Hepatocyte (in vitro differentiated cells): ENCODE measurements at regions not wholly inside any gene's neighbourhood (a gene's known extent, or its start where the extent isn't known, plus 50 kb on each side); places are given as distances from the start of the nearest gene placed in this dataset.

Experiments used
- DNase-seq: peaks from one replicate; pipeline ENCODE4 v3.0.0-alpha.2; 2016; ENCODE audit warnings: low spot score
- H2AFZ ChIP-seq: fragments of 200-600 bp; sonication (generic); 2 replicates; pipeline ENCODE4 v1.6.0; 2016; ENCODE audit warnings: antibody characterized with exemption, mild to moderate bottlenecking
- H3K27ac ChIP-seq: fragments of 200-600 bp; sonication (generic); 2 replicates; pipeline ENCODE4 v1.5.1; 2016; ENCODE audit warnings: mild to moderate bottlenecking
- H3K27me3 ChIP-seq: fragments of 200-600 bp; sonication (generic); 2 replicates; pipeline ENCODE4 v1.6.1; 2016
- H3K36me3 ChIP-seq: fragments of 200-600 bp; sonication (generic); replicated peaks from 2 replicates; pipeline ENCODE4 v1.5.1; 2016; ENCODE audit warnings: low read depth; ENCODE audit not compliant: insufficient read depth
- H3K4me1 ChIP-seq: fragments of 200-600 bp; sonication (generic); 2 replicates; pipeline ENCODE4 v1.5.1; 2016; ENCODE audit warnings: mild to moderate bottlenecking, moderate library complexity; ENCODE audit not compliant: insufficient read depth
- H3K4me2 ChIP-seq: fragments of 200-600 bp; sonication (generic); 2 replicates; pipeline ENCODE4 v1.6.0; 2016
- H3K4me3 ChIP-seq: fragments of 200-600 bp; sonication (generic); 2 replicates; pipeline ENCODE4 v1.5.1; 2016; ENCODE audit warnings: mild to moderate bottlenecking
- H3K79me2 ChIP-seq: fragments of 200-600 bp; sonication (generic); 2 replicates; pipeline ENCODE4 v1.6.0; 2017; ENCODE audit warnings: mild to moderate bottlenecking
- H3K9me2 ChIP-seq: fragments of 200-600 bp; sonication (generic); replicated peaks from 2 replicates; pipeline ENCODE4 v1.6.0; 2017; ENCODE audit warnings: mild to moderate bottlenecking; ENCODE audit not compliant: insufficient read depth
- H3K9me3 ChIP-seq: fragments of 200-600 bp; sonication (generic); 2 replicates; pipeline ENCODE4 v1.5.1; 2016; ENCODE audit warnings: low read depth, mild to moderate bottlenecking
- H4K20me1 ChIP-seq: fragments of 200-600 bp; sonication (generic); 2 replicates; pipeline ENCODE4 v1.6.0; 2016; ENCODE audit warnings: mild to moderate bottlenecking; ENCODE audit not compliant: insufficient read depth, poor library complexity, severe bottlenecking
- CTCF ChIP-seq: fragments of 200-600 bp; sonication (generic); IDR thresholded peaks from 2 replicates; pipeline ENCODE4 v1.5.1; 2016; ENCODE audit warnings: antibody characterized with exemption, mild to moderate bottlenecking; ENCODE audit not compliant: poor library complexity
- EZH2 ChIP-seq: fragments of 200-600 bp; sonication (generic); IDR thresholded peaks from 2 replicates; pipeline ENCODE4 v1.6.1; 2016; ENCODE audit warnings: antibody characterized with exemption, mild to moderate bottlenecking, borderline replicate concordance
- EZH2phosphoT487 ChIP-seq: fragments of 200-600 bp; sonication (generic); IDR thresholded peaks from one replicate; pipeline ENCODE4 v1.6.1; 2018; ENCODE audit warnings: antibody characterized with exemption, mild to moderate bottlenecking, low read depth, moderate library complexity; ENCODE audit not compliant: unreplicated experiment, severe bottlenecking
- WGBS: methylation state at CpG from one replicate; pipeline ENCODE4 v1.1.6; 2016; ENCODE audit warnings: low lambda C conversion rate; ENCODE audit errors: missing lambda C conversion rate; 5-methylcytosine and 5-hydroxymethylcytosine counted together

- no peak for DNase-seq
- Histone ChIP-seq H2AFZ (no peak overlapping the region), H3K79me2 (no peaks in the 10 kb centered on the region), H3K9me3 (no peaks in the 10 kb centered on the region), H3K4me1 (peaks cover 11% of the 10 kb centered on the region), H3K27me3 (no peaks in the 10 kb centered on the region), H3K9me2 (no peaks in the 10 kb centered on the region), H3K36me3 (no peaks in the 10 kb centered on the region), H3K27ac (no peak overlapping the region), H4K20me1 (no peaks in the 10 kb centered on the region), H3K4me2 (no peak overlapping the region), H3K4me3 (no peak overlapping the region)
- WGBS, result 81% methylated on average over 2 of the region's 2 CpGs
- TF ChIP-seq EZH2phosphoT487 (no peak), CTCF (no peak), EZH2 (no peak)
Observed at GRCh38 chr6:9409126-9409525, 973.8 kb upstream of the SLC35B3 start.

- TF ChIP-seq CTCF (no peak), EZH2phosphoT487 (no peak), EZH2 (no peak)
- H3K27ac ChIP-seq, result no peak overlapping the region
- H3K36me3 ChIP-seq, result no peaks in the 10 kb centered on the region
- no peaks in the 10 kb centered on the region for H3K9me2 ChIP-seq
- no peaks in the 10 kb centered on the region for H3K9me3 ChIP-seq
- no peak overlapping the region for H3K4me2 ChIP-seq
- H4K20me1 ChIP-seq, result no peaks in the 10 kb centered on the region
- H2AFZ ChIP-seq, result no peak overlapping the region
- H3K27me3 ChIP-seq, result no peaks in the 10 kb centered on the region
- no peak for DNase-seq
- WGBS, result 95% methylated on average over 2 of the region's 2 CpGs
- H3K79me2 ChIP-seq, result no peaks in the 10 kb centered on the region
- H3K4me1 ChIP-seq, result peaks cover 14% of the 10 kb centered on the region
- no peak overlapping the region for H3K4me3 ChIP-seq
Observed at GRCh38 chr6:9408402-9409117, 973.2 kb upstream of the SLC35B3 start.

- Histone ChIP-seq H4K20me1 (no peaks in the 10 kb centered on the region), H3K79me2 (no peaks in the 10 kb centered on the region), H3K36me3 (no peaks in the 10 kb centered on the region), H3K9me2 (no peaks in the 10 kb centered on the region), H2AFZ (no peak overlapping the region), H3K27ac (no peak overlapping the region), H3K4me2 (no peak overlapping the region), H3K4me1 (peaks cover 14% of the 10 kb centered on the region), H3K27me3 (no peaks in the 10 kb centered on the region), H3K9me3 (no peaks in the 10 kb centered on the region), H3K4me3 (no peak overlapping the region)
- DNase-seq, result no peak
- 72% methylated on average over 7 of the region's 7 CpGs for WGBS
- no peak for TF ChIP-seq EZH2phosphoT487
Observed at GRCh38 chr6:9405825-9406224, 970.5 kb upstream of the SLC35B3 start.

GRCh38 chr6:9405369-9405768 is 970.0 kb upstream of the SLC35B3 start:
- Histone ChIP-seq H3K27me3 (no peaks in the 10 kb centered on the region), H3K4me2 (no peak overlapping the region), H3K79me2 (no peaks in the 10 kb centered on the region), H3K4me1 (peaks cover 14% of the 10 kb centered on the region), H3K4me3 (no peak overlapping the region), H3K27ac (no peak overlapping the region), H3K9me2 (no peaks in the 10 kb centered on the region), H3K9me3 (no peaks in the 10 kb centered on the region), H2AFZ (no peak overlapping the region), H4K20me1 (no peaks in the 10 kb centered on the region), H3K36me3 (no peaks in the 10 kb centered on the region)
- WGBS, result 61% methylated on average over 6 of the region's 6 CpGs
- no peak for TF ChIP-seq EZH2
- no peak for TF ChIP-seq EZH2phosphoT487
- no peak for TF ChIP-seq CTCF
- DNase-seq, result peak; percentile 22
